ENCODE measurements at regions not wholly inside any gene's neighbourhood (a gene's known extent, or its start where the extent isn't known, plus 50 kb on each side); places are given as distances from the start of the nearest gene placed in this dataset.

GRCh38 chr2:239864247-239865058, 160.7 kb downstream of the NDUFA10 start:
- DNase-seq: no peak

GRCh38 chr2:239862613-239863012, 162.5 kb downstream of the NDUFA10 start:
- DNase-seq: no peak

- DNase-seq: no peak
These were observed 167.0 kb downstream of the NDUFA10 start for GRCh38 chr2:239858179-239858578.

GRCh38 chr2:239857591-239857990, 167.6 kb downstream of the NDUFA10 start:
- DNase-seq: no peak

GRCh38 chr2:239856620-239857285, 168.4 kb downstream of the NDUFA10 start:
- DNase-seq: no peak

- DNase-seq: no peak
These were observed 169.1 kb downstream of the NDUFA10 start for GRCh38 chr2:239855863-239856587.

- no peak for DNase-seq
These were observed 170.5 kb downstream of the NDUFA10 start for GRCh38 chr2:239854596-239854995.

- DNase-seq: no peak
These were observed 171.3 kb downstream of the NDUFA10 start for GRCh38 chr2:239853706-239854327.

GRCh38 chr2:239853121-239853520, 172.0 kb downstream of the NDUFA10 start:
- DNase-seq: no peak

- no peak for DNase-seq
These were observed 172.9 kb downstream of the NDUFA10 start for GRCh38 chr2:239852272-239852671.

- no peak for DNase-seq
These were observed 178.1 kb downstream of the NDUFA10 start for GRCh38 chr2:239846789-239847676.

GRCh38 chr2:239845968-239846367, 179.2 kb downstream of the NDUFA10 start:
- no peak for DNase-seq

- no peak for DNase-seq
These were observed 185.8 kb downstream of the NDUFA10 start for GRCh38 chr2:239839306-239839705.

- no peak for DNase-seq
These were observed 188.9 kb downstream of the NDUFA10 start for GRCh38 chr2:239836021-239836765.

- no peak for DNase-seq
These were observed 190.1 kb downstream of the NDUFA10 start for GRCh38 chr2:239835056-239835455.

GRCh38 chr2:239834143-239834542, 191.0 kb downstream of the NDUFA10 start:
- DNase-seq: no peak

GRCh38 chr2:239833269-239834109, 191.7 kb downstream of the NDUFA10 start:
- DNase-seq: no peak

- DNase-seq: no peak
These were observed 192.5 kb downstream of the NDUFA10 start for GRCh38 chr2:239832490-239833268.

- DNase-seq: no peak
These were observed 193.2 kb downstream of the NDUFA10 start for GRCh38 chr2:239831861-239832489.
